ENCODE measurements at regions not wholly inside any gene's neighbourhood (a gene's known extent, or its start where the extent isn't known, plus 50 kb on each side); places are given as distances from the start of the nearest gene placed in this dataset.

- TF ChIP-seq ZBTB33 (IDR thresholded peaks at IDR 0.05) (no peak), EGR1 (IDR thresholded peaks at IDR 0.05; ENCODE audit: low read depth in 2 of 2) (no peak)
Measured at GRCh38 chr6:112988748-112989147, 641.6 kb downstream of the RFPL4B start (continued).

DNA sequence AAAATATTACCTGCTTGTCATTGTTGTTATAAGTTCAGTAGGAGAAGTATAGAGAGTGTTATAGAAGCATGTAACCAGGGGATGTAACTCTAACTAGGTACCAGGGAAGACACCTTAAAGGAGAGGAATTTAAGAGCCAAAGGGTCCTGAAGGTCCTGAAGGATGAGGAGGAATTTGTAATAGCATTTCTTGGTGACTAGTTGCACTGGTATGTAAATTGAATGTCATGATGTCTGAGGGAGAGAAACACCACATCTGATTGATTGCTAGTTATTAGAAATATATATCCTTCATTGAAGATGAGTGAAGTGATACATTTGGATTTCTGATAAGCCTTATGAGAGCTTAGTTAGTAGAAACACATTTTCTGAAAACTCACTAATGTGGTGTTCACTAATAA is 643.8 kb downstream of the RFPL4B start:
- no peak for DNase-seq (ENCODE audit: low spot score)
- H3K27ac ChIP-seq (ENCODE audit: low read depth in 1 of 2, low read length in 2 of 2), result no peak overlapping the region

GRCh38 chr6:112991912-112992311 is 644.8 kb downstream of the RFPL4B start:
- DNase-seq (ENCODE audit: low spot score), result no peak
- WGBS, result 94% methylated on average over 4 of the region's 4 CpGs
- H3K27me3 ChIP-seq (ENCODE audit: control insufficient read depth in 4 of 4, insufficient read depth in 4 of 4, low read length in 3 of 4), result peaks cover 0 to 5% (median 0%) of the 10 kb centered on the region in 4 donors
- H3K27ac ChIP-seq (ENCODE audit: low read depth in 1 of 2, low read length in 2 of 2), result no peak overlapping the region
- H3K9ac ChIP-seq (ENCODE audit: low read depth in 1 of 2, low read length in 2 of 2), result no peak overlapping the region
- H3K9me3 ChIP-seq (ENCODE audit: control insufficient read depth in 4 of 4, low read length in 3 of 4), result no peaks in the 10 kb centered on the region
- H3K4me1 ChIP-seq (ENCODE audit: control insufficient read depth in 4 of 4, insufficient read depth in 4 of 4, low read length in 3 of 4), result no peaks in the 10 kb centered on the region
- no peak overlapping the region for H3K4me3 ChIP-seq (ENCODE audit: low read depth in 1 of 3, low read length in 3 of 3)
- H3K36me3 ChIP-seq (ENCODE audit: control insufficient read depth in 4 of 4, insufficient read depth in 3 of 4, low read depth in 1 of 4, low read length in 3 of 4), result no peaks in the 10 kb centered on the region
- TF ChIP-seq EGR1 (IDR thresholded peaks at IDR 0.05; ENCODE audit: low read depth in 2 of 2), result no peak
- TF ChIP-seq NR2F2 (IDR thresholded peaks at IDR 0.05), result no peak
- no peak for TF ChIP-seq SP1 (IDR thresholded peaks at IDR 0.05)
- TF ChIP-seq YY1 (IDR thresholded peaks at IDR 0.05), result no peak
- no peak for TF ChIP-seq CTCF (IDR thresholded peaks at IDR 0.05; ENCODE audit: low read depth, low read length, missing input control)
- no peak for TF ChIP-seq MAX (IDR thresholded peaks at IDR 0.05)
- TF ChIP-seq, protein P1, sequence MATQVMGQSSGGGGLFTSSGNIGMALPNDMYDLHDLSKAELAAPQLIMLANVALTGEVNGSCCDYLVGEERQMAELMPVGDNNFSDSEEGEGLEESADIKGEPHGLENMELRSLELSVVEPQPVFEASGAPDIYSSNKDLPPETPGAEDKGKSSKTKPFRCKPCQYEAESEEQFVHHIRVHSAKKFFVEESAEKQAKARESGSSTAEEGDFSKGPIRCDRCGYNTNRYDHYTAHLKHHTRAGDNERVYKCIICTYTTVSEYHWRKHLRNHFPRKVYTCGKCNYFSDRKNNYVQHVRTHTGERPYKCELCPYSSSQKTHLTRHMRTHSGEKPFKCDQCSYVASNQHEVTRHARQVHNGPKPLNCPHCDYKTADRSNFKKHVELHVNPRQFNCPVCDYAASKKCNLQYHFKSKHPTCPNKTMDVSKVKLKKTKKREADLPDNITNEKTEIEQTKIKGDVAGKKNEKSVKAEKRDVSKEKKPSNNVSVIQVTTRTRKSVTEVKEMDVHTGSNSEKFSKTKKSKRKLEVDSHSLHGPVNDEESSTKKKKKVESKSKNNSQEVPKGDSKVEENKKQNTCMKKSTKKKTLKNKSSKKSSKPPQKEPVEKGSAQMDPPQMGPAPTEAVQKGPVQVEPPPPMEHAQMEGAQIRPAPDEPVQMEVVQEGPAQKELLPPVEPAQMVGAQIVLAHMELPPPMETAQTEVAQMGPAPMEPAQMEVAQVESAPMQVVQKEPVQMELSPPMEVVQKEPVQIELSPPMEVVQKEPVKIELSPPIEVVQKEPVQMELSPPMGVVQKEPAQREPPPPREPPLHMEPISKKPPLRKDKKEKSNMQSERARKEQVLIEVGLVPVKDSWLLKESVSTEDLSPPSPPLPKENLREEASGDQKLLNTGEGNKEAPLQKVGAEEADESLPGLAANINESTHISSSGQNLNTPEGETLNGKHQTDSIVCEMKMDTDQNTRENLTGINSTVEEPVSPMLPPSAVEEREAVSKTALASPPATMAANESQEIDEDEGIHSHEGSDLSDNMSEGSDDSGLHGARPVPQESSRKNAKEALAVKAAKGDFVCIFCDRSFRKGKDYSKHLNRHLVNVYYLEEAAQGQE (IDR thresholded peaks at IDR 0.05), result no peak
- no peak for TF ChIP-seq FOXA2 (IDR thresholded peaks at IDR 0.05)
- no peak for TF ChIP-seq GABPA (IDR thresholded peaks at IDR 0.05 in 1 of 2, conservative IDR thresholded peaks at IDR 0.05 in 1 of 2)
- no peak for TF ChIP-seq RAD21 (IDR thresholded peaks at IDR 0.05)
- no peak for TF ChIP-seq HNF4A (conservative IDR thresholded peaks at IDR 0.05)

More for the DNA sequence above, 643.8 kb downstream of the RFPL4B start:
- no peak overlapping the region for H3K9ac ChIP-seq (ENCODE audit: low read depth in 1 of 2, low read length in 2 of 2)
- H3K4me1 ChIP-seq (ENCODE audit: control insufficient read depth in 4 of 4, insufficient read depth in 4 of 4, low read length in 3 of 4), result no peaks in the 10 kb centered on the region
- peaks cover 0 to 5% (median 0%) of the 10 kb centered on the region in 4 donors for H3K27me3 ChIP-seq (ENCODE audit: control insufficient read depth in 4 of 4, insufficient read depth in 4 of 4, low read length in 3 of 4)
- H3K9me3 ChIP-seq (ENCODE audit: control insufficient read depth in 4 of 4, low read length in 3 of 4), result no peaks in the 10 kb centered on the region
- TF ChIP-seq CTCF (IDR thresholded peaks at IDR 0.05; ENCODE audit: low read depth, low read length, missing input control) (no peak), RAD21 (IDR thresholded peaks at IDR 0.05) (no peak), ATF3 (IDR thresholded peaks at IDR 0.05) (no peak), FOXA1 (IDR thresholded peaks at IDR 0.05) (no peak), JUND (IDR thresholded peaks at IDR 0.05) (no peak), YY1 (IDR thresholded peaks at IDR 0.05) (no peak), GABPA (IDR thresholded peaks at IDR 0.05 in 1 of 2, conservative IDR thresholded peaks at IDR 0.05 in 1 of 2) (no peak), HNF4A (conservative IDR thresholded peaks at IDR 0.05) (no peak), MAX (IDR thresholded peaks at IDR 0.05) (no peak), RXRA (IDR thresholded peaks at IDR 0.05) (no peak)
- no peak overlapping the region for H3K4me3 ChIP-seq (ENCODE audit: low read depth in 1 of 3, low read length in 3 of 3)
- H3K36me3 ChIP-seq (ENCODE audit: control insufficient read depth in 4 of 4, insufficient read depth in 3 of 4, low read depth in 1 of 4, low read length in 3 of 4), result no peaks in the 10 kb centered on the region
